NCI-H128 (cell line): ENCODE measurements at regions not wholly inside any gene's neighbourhood (a gene's known extent, or its start where the extent isn't known, plus 50 kb on each side); places are given as distances from the start of the nearest gene placed in this dataset.
"Not testable (repeated sequence)": the region's sequence is repeated elsewhere in the genome, so short reads cannot be mapped to it uniquely, and the experiment has no call there.

Experiments used
- DNase-seq: peaks from one replicate; lab custom pipeline; 2025; ENCODE audit not compliant: unreplicated experiment; lab: John Stamatoyannopoulos, UW

DNA sequence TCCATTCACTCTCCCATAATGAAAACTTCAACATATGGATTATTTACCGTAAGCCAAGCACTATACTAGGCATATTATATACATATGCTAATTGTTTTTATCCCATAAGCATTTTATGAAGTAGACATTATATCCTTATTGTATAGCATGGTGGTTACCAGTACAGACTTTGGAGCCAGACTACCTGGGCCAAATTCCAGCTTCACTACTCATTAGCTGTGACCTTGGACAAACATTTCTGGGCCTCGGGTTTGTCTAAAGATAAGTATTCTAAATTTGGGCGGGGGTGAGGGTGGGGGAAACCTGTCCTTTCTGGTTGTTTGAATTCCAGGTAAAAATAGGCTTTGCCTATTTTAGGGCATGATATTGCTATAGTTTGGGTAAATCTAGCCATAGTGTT lies 66.5 kb upstream of the P2RY1 start:
- no peak for DNase-seq

DNA sequence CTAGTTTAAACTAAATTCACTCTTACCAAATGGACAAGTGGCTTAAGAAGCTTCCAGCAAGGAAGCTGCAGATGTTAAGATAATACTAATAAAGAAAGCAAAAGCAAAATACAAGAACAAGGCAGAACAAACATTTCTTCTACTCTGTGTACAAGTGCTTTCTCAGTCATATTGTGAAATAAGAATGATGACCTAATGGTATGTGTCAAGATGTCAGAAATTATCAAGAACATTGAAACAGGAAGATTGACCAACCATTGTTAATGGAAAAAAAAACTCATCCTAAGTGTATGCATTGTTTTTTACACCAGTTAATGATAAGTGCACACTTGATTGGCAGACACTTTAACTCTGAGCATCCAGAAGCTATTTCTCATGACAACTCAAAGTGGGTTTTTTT lies 65.4 kb upstream of the P2RY1 start:
- no peak for DNase-seq

DNA sequence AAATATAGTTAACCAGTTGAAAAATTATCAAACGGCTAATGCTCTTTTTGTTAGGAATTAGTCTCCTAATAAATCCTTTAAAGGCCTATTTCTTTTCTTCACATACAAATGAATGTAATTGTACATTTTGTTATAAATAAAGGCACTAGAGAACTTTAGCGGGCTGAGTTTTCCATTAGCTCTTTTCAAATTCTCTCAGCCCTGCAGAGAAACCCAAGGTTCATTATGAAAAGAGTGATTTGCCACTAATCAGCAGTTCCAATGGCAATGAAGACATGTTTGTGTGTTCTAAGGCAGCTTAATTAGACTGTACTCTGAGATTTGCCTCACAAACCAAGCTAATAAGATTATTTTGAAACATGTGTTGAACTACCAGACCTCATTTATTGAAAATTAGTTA lies 64.6 kb upstream of the P2RY1 start:
- no peak for DNase-seq

DNA sequence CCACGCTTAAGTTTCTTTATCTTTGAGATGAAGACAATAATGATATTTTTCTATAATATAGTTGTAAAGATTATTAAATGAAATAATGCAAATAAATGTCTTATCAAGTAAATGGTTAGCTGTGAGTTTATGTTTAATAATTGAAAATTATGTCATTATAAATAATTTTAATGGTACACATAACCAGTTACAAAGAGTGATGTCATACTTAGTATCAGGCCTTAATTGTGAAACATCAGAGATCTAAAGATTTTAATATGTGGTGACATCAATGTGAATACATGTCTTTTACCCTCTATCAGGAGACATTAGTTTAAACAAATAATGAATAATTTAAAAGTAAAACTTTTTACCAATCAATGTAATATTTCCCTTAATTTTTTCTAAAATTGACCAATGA lies 63.8 kb upstream of the P2RY1 start:
- DNase-seq = no peak

DNA sequence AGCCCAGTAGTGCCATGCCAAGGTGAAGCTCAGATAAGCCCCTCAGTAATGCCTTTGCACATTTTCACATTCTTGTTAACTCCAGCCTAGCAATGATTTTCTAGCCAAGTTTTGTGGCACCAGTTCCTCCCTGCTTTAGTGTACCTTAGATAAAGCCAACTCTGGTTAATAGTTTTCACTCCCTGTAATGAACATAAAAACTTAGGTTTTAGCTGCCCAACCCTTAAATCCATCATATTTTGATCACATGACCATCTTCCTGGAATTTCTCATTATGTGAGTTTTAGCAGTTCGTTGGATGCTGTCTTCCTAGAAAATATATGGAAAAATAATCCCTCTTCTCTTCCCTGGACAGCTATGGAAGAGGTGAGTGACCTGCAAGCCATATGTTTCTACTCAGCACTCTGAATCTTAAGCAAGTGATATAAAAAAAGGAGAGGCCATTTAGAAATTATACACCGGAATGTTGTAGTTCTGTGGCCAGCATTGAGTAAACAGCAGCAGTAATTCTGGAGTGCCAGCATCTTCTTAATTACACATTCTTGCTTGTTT lies 62.2 kb upstream of the P2RY1 start:
- no peak for DNase-seq

DNA sequence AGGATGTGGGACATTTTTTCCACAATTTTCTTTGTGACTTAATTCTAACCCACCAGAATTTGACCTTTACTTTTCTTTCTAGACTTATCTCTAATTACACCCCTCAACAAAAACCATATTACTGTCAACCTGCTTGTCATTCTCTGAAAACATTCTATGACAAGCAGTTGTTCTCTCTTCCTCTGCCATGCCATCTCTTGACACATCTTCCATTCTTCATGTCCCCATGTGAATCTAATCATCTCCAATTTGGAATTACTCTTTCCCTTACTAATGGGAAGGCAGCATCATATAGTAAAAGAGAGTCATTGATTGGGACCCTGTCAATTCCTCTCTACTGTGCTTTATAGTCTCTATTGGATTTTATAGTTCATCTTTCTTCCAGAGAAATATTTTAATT lies 61.3 kb upstream of the P2RY1 start:
- DNase-seq = no peak

DNA sequence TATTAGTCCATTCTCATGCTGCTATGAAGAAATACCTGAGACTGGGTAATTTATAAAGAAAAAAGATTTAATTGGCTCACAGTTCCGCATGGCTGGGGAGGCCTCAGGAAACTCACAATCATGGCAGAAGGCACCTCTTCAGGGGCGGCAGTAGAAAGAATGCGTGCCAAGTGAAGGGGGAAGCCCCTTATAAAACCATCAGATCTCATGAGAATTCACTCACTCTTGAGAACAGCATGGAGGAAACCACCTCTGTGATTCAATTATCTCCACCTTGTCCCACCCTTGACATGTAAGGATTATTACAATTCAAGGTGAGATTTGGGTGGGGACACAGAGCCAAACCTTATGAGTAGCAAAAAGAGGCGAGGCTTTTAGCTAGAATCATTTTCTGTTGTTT lies 60.7 kb upstream of the P2RY1 start:
- not testable (repeated sequence) for DNase-seq

DNA sequence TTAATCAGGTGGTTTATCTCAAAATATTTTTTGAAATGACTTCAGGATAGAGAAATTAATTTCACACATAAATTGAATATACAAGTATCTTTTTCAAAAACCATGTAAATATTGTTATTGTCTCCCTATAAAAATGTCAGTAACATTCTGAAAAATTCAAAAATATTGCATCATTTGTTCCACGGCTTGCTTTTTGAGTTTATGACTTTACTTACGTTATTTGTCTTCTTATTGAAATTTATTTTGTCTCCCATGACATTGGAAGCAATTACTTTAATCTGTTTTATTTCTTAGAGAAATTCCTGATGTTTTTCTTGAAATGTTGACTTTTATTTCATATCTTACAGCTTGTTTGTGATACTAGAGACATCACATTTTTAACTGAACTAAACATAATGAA lies 56.9 kb upstream of the P2RY1 start:
- no peak for DNase-seq

DNA sequence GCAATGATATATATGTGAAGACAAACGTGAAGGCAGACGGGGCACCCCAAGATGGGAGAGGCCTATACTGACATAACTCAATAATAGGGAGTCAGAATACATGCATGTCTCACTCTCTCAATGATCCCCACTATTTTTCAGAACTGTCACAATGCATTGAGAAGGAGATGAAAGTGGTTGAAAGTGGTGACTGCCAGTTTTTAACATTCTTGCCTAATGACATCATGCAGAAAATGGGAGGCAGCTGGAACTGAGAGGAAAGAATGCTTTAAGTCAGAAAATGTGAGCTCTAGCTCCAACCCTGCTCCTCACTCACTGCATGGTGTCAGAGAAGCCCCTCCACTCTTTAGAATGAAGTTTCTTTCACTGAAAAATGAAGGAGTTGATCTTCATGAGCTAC lies 55.3 kb upstream of the P2RY1 start:
- no peak for DNase-seq

DNA sequence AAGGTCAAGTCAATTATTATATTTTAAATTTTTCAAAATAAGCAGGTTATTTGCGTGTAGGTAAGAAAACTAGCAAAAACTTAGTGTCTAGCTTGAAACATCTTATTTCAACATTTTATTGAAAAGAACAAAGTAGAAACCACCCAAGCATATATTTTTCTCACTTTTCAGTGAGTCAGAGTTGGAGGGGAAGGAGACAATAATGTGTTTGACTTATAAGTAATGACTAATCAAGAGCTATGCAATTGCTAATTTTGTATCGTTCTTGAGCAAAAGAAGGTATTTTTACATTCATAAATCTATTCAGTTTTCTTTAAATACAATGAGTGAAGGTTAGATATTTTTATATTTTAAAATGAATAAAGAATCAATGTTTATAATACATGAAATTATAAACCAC lies 54.4 kb upstream of the P2RY1 start:
- DNase-seq = no peak

DNA sequence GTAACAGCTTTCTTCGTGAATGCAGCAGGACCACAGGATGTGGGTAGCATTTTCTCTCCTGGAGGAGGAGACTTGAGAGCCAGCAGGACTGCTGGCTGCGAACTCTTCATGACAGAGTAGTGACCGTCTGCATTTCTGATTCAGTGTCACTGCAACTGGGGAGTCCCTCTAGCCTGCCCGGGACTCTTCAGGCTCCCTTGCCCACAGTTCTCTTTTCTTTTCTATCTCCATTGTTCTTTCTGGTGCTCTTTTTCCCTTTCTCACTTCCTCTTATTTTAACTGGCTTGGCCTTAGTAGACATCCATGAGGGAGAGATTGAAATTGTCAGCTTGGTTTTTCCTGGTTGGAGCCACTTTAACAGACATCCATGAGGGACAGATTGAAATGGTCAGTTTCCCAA lies 49.9 kb upstream of the P2RY1 start:
- no peak for DNase-seq
